Gastrocnemius medialis (tissue), 4 donors: ENCODE measurements at regions not wholly inside any gene's neighbourhood (a gene's known extent, or its start where the extent isn't known, plus 50 kb on each side); places are given as distances from the start of the nearest gene placed in this dataset.

ENCODE experiments used
- ATAC-seq, 2 donors: fragments of 150-250 bp; one replicate each; pipeline ENCODE4 v1.9.1; 2016
- DNase-seq, 2 donors: peaks; one replicate each; pipeline ENCODE4 v3.0.0-alpha.2; 2019
- H3K27ac ChIP-seq, 4 donors: fragments of 200-600 bp; sonication (generic); 1 replicate in 1 of 4; 2 replicates in 3 of 4; pipeline ENCODE4 v1.5.1; 2016 to 2018; ENCODE audit warnings: mild to moderate bottlenecking in 2 of 4, moderate library complexity in 1 of 4
- H3K27me3 ChIP-seq, 3 donors: fragments of 200-600 bp; sonication (generic) in 2 of 3; 1 replicate in 1 of 3; 2 replicates in 2 of 3; pipeline versions ENCODE4 v1.5.1 to v1.6.0; 2016 to 2019; ENCODE audit warnings: mild to moderate bottlenecking in 1 of 3, moderate library complexity in 1 of 3
- H3K36me3 ChIP-seq, 2 donors: fragments of 200-600 bp; sonication (generic) in 1 of 2; one replicate each; pipeline ENCODE4 v1.5.1; 2017 to 2018
- H3K4me1 ChIP-seq, 2 donors: fragments of 200-600 bp; sonication (generic) in 1 of 2; one replicate each; pipeline ENCODE4 v1.5.1; 2016 to 2017; ENCODE audit warnings: mild to moderate bottlenecking in 2 of 2
- H3K4me3 ChIP-seq, 4 donors: fragments of 200-600 bp; sonication (generic) in 3 of 4; 1 replicate in 1 of 4; 2 replicates in 3 of 4; pipeline ENCODE4 v1.5.1; 2016 to 2019; ENCODE audit warnings: mild to moderate bottlenecking in 2 of 4
- H3K9me3 ChIP-seq, 3 donors: fragments of 200-600 bp; sonication (generic) in 2 of 3; 1 replicate in 1 of 3; 2 replicates in 2 of 3; pipeline ENCODE4 v1.5.1; 2016 to 2019
- CTCF ChIP-seq, 5 experiments: fragments of 450-650 bp in 3 of 5; fragments of 200-600 bp in 2 of 5; sonication (generic) in 2 of 5; IDR thresholded peaks in 4 of 5; conservative IDR thresholded peaks in 1 of 5; 1 replicate in 4 of 5; 2 replicates in 1 of 5; pipeline ENCODE4 v1.5.1; 2016 to 2019; ENCODE audit warnings: antibody characterized with exemption in 5 of 5, mild to moderate bottlenecking in 3 of 5, moderate library complexity in 3 of 5
- POLR2A ChIP-seq, 2 donors: fragments of 450-650 bp; IDR thresholded peaks; one replicate each; pipeline ENCODE4 v1.6.1; 2017; ENCODE audit warnings: antibody characterized with exemption in 2 of 2, mild to moderate bottlenecking in 2 of 2, moderate library complexity in 2 of 2
- in situ Hi-C, 4 donors: fragments of 200-750 bp; cut with MboI; loops; one replicate each; pipeline versions ENCODE4 v1.15.0 to v1.8.0; 2017; ENCODE audit warnings: low sequenced_read_pairs in 4 of 4
- intact Hi-C: fragments of 100-400 bp; cut with DNase I; formaldehyde crosslinking; loops from one replicate; pipeline ENCODE4 v1.15.1; 2023; ENCODE audit warnings: low total_unique reads

- ATAC-seq = no peak
- TF ChIP-seq POLR2A (IDR thresholded peaks at IDR 0.05) = no peak
- TF ChIP-seq CTCF (IDR thresholded peaks at IDR 0.05 in 4 of 5, conservative IDR thresholded peaks at IDR 0.05 in 1 of 5) = no peak
- H3K4me1 ChIP-seq = no peaks in the 10 kb centered on the region
These were observed 90.4 kb upstream of the SHISAL1 start for GRCh38 chr22:44403166-44403565.

DNA sequence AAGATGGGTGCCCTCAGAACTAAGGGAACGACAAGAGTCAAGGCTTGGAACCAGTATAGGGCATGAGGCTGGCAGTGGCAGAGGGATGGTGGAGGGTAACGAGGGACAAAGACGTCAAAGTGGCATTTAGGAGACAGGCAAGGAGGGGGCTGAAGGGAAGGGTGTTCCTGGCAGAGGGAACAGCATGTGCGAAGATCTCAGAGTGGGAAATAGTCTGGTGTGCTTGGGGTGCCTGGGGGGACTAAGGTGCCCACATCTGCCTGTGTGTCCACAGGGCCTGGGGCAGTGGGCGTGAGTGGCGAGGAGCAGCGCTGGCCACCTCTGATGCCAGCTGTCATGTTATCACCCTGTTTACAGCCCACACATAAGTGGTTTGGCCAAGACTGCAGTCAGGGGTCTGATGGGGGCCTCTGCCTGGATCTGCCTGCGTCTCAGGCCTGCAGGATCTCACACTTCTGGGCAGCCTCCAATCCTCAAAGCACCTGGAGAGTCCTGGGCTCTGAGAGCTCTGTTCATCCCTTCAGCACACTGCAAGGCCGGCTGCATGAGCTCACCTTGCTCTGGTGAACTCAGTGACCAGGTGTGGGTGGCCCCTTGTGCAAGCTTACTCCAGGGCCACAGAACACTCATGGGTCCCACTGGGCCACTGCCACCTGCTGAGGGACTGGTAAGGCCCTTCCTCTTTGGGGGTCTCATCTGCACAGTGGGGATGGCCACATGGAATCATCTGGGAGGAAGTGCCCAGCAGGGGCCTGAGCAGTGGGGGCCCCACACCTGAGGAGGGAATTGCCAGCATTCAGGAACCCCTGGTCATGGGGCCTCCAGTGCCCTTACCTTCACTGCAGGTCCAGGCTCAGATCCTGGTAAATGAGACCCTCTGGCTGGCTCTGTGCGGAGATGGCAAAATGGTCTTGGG lies 89.7 kb upstream of the SHISAL1 start:
- Histone ChIP-seq H3K4me3 (no peak overlapping the region), H3K27me3 (no peaks in the 10 kb centered on the region), H3K4me1 (no peaks in the 10 kb centered on the region), H3K36me3 (no peaks in the 10 kb centered on the region), H3K27ac (no peak overlapping the region), H3K9me3 (no peaks in the 10 kb centered on the region)
- in situ Hi-C loops = no loop called here
- TF ChIP-seq CTCF (IDR thresholded peaks at IDR 0.05 in 4 of 5, conservative IDR thresholded peaks at IDR 0.05 in 1 of 5) = no peak
- intact Hi-C loops = no loop called here
- ATAC-seq = no peak
- no peak for DNase-seq

More at GRCh38 chr22:44403166-44403565, 90.4 kb upstream of the SHISAL1 start:
- no peaks in the 10 kb centered on the region for H3K27me3 ChIP-seq
- intact Hi-C loops (no loop called here), in situ Hi-C loops (no loop called here)
- H3K27ac ChIP-seq = no peak overlapping the region
- no peaks in the 10 kb centered on the region for H3K36me3 ChIP-seq
- no peak for DNase-seq
- H3K9me3 ChIP-seq = no peaks in the 10 kb centered on the region
- H3K4me3 ChIP-seq = no peak overlapping the region

DNA sequence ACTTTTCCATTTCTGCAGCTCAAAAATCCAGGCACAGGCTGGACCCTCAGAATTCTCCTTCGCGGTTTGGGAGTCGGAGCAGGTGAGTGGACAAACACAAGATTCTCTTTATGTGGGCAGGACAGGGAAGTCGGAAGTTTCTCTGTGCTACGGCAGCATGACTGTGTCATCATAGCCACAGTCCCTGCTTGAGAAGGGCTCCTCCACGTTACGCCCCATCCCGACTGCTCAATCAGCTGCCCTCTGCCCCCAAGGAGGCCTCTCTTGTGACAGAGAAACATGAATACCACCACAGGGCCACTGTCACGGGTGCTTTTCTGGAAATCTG lies 89.0 kb upstream of the SHISAL1 start:
- Histone ChIP-seq H3K27ac (no peak overlapping the region), H3K9me3 (no peaks in the 10 kb centered on the region), H3K27me3 (no peaks in the 10 kb centered on the region), H3K4me3 (no peak overlapping the region), H3K4me1 (no peaks in the 10 kb centered on the region), H3K36me3 (no peaks in the 10 kb centered on the region)
- TF ChIP-seq POLR2A (IDR thresholded peaks at IDR 0.05) = no peak
- no peak for TF ChIP-seq CTCF (IDR thresholded peaks at IDR 0.05 in 4 of 5, conservative IDR thresholded peaks at IDR 0.05 in 1 of 5)
- ATAC-seq (no peak), DNase-seq (no peak)
- in situ Hi-C loops (no loop called here), intact Hi-C loops (no loop called here)

DNA sequence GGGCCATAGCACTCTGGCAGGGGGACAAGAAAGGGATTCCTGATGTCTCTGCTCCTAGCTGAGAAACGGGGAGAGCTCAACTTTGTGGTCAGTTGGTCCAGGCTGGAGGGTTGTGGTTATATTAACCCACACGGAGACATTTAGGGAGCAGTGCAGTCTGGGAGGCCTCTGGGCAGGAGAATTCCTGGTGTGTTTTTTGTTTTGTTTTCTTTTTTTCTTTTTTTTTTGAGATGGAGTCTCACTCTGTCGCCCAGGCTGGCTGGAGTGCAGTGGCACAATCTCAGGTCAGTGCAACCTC lies 88.0 kb upstream of the SHISAL1 start:
- Histone ChIP-seq H3K27ac (no peak overlapping the region), H3K9me3 (no peaks in the 10 kb centered on the region), H3K36me3 (no peaks in the 10 kb centered on the region), H3K4me3 (no peak overlapping the region), H3K4me1 (no peaks in the 10 kb centered on the region), H3K27me3 (peaks cover 0 to 4% (median 0%) of the 10 kb centered on the region in 3 donors)
- ATAC-seq = no peak
- in situ Hi-C loops = no loop called here
- intact Hi-C loops = no loop called here
- no peak for TF ChIP-seq POLR2A (IDR thresholded peaks at IDR 0.05)
- no peak for TF ChIP-seq CTCF (IDR thresholded peaks at IDR 0.05 in 4 of 5, conservative IDR thresholded peaks at IDR 0.05 in 1 of 5)
- no peak for DNase-seq
